ENCODE measurements at regions not wholly inside any gene's neighbourhood (a gene's known extent, or its start where the extent isn't known, plus 50 kb on each side); places are given as distances from the start of the nearest gene placed in this dataset.

GRCh38 chr2:145547620-145548019 is 1027.7 kb upstream of the ZEB2 start:
- Histone ChIP-seq H3K4me2 (replicated peaks; ENCODE audit: low read depth, low read length, poor library complexity, severe bottlenecking) (no peak overlapping the region), H3K36me3 (replicated peaks in 1 of 2; ENCODE audit: control extremely low read depth in 1 of 2, control insufficient read depth in 1 of 2, extremely low read depth in 1 of 2, insufficient read depth in 2 of 2, low read length in 1 of 2) (no peaks in the 10 kb centered on the region), H3K9ac (ENCODE audit: low read length) (no peak overlapping the region), H4K20me1 (ENCODE audit: control insufficient read depth, insufficient read depth, low read length, poor library complexity, severe bottlenecking) (no peaks in the 10 kb centered on the region), H2AFZ (ENCODE audit: insufficient read depth, low read depth, low read length, poor library complexity, severe bottlenecking) (no peak overlapping the region), H3K4me3 (ENCODE audit: control extremely low read depth in 1 of 5, extremely low read depth in 1 of 5, insufficient read depth in 1 of 5, low read depth in 2 of 5, low read length in 4 of 5) (no peak overlapping the region), H3K27me3 (replicated peaks in 1 of 4; ENCODE audit: control extremely low read depth in 1 of 4, control insufficient read depth in 3 of 4, insufficient read depth in 4 of 4, low read length in 3 of 4) (no peaks in the 10 kb centered on the region), H3K9me3 (ENCODE audit: control extremely low read depth in 1 of 3, control insufficient read depth in 2 of 3, insufficient read depth in 1 of 3, low read length in 2 of 3) (no peaks in the 10 kb centered on the region), H3K4me1 (ENCODE audit: control insufficient read depth in 2 of 2, insufficient read depth in 2 of 2, low read length in 2 of 2) (no peaks in the 10 kb centered on the region), H3K27ac (ENCODE audit: low read length in 2 of 2) (no peak overlapping the region), H3K79me2 (ENCODE audit: control insufficient read depth, insufficient read depth, low read length) (no peaks in the 10 kb centered on the region)
- peaks cover 5% of the 10 kb centered on the region for H3K9me3 Mint-ChIP-seq (ENCODE audit: insufficient read depth)
- no peak overlapping the region for H3K27ac Mint-ChIP-seq
- H3K27me3 Mint-ChIP-seq, result no peaks in the 10 kb centered on the region
- no peak for DNase-seq
- POLR2A ChIA-PET, result no interaction called here
- H3K4me3 Mint-ChIP-seq, result no peak overlapping the region
- CTCF ChIA-PET, result no interaction called here
- intact Hi-C loops (cut with micrococcal nuclease), result no loop called here
- ATAC-seq (ENCODE audit: low read depth), result no peak
- no CpG with 5 or more reads among the region's 4 CpGs for WGBS (ENCODE audit: insufficient coverage)
- no peaks in the 10 kb centered on the region for H3K4me1 Mint-ChIP-seq
- no peak for TF ChIP-seq EZH2 (IDR thresholded peaks at IDR 0.05; ENCODE audit: borderline replicate concordance, insufficient read depth, low read depth, low read length, poor library complexity, severe bottlenecking)

DNA sequence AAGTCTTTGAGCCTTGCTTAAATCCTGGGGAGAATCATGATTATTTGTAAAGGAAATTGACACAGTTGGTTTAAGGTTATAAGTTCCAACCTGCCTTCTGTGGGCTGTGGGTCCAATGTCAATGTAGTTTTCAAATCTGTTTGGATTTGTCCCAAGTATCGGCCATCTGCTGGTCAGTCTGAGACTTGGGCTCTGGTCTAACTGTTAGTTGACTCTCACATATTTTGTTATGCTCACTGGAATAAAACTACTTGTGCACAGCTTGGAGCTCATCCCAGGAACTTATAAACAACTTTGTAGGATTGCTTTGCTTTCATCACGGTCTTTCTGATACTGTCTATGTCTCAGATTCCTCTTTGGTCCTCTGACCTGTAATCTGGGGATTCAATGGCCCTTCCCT is 1026.2 kb upstream of the ZEB2 start:
- no peak overlapping the region for H3K4me2 ChIP-seq (replicated peaks; ENCODE audit: low read depth, low read length, poor library complexity, severe bottlenecking)
- H3K4me1 ChIP-seq (ENCODE audit: control insufficient read depth in 2 of 2, insufficient read depth in 2 of 2, low read length in 2 of 2), result no peaks in the 10 kb centered on the region
- H3K27me3 Mint-ChIP-seq, result no peaks in the 10 kb centered on the region
- ATAC-seq (ENCODE audit: low read depth), result no peak
- intact Hi-C loops (cut with micrococcal nuclease), result no loop called here
- no peak overlapping the region for H3K4me3 Mint-ChIP-seq
- POLR2A ChIA-PET, result no interaction called here
- H3K9me3 ChIP-seq (ENCODE audit: control extremely low read depth in 1 of 3, control insufficient read depth in 2 of 3, insufficient read depth in 1 of 3, low read length in 2 of 3), result no peaks in the 10 kb centered on the region
- no peaks in the 10 kb centered on the region for H3K36me3 ChIP-seq (replicated peaks in 1 of 2; ENCODE audit: control extremely low read depth in 1 of 2, control insufficient read depth in 1 of 2, extremely low read depth in 1 of 2, insufficient read depth in 2 of 2, low read length in 1 of 2)
- no peak for DNase-seq
- TF ChIP-seq EZH2 (IDR thresholded peaks at IDR 0.05; ENCODE audit: borderline replicate concordance, insufficient read depth, low read depth, low read length, poor library complexity, severe bottlenecking), result no peak
- TF ChIP-seq CTCF (IDR thresholded peaks at IDR 0.05), result no peak
- no peak overlapping the region for H3K27ac ChIP-seq (ENCODE audit: low read length in 2 of 2)
- H3K27ac Mint-ChIP-seq, result no peak overlapping the region
- no peaks in the 10 kb centered on the region for H4K20me1 ChIP-seq (ENCODE audit: control insufficient read depth, insufficient read depth, low read length, poor library complexity, severe bottlenecking)
- no peak overlapping the region for H2AFZ ChIP-seq (ENCODE audit: insufficient read depth, low read depth, low read length, poor library complexity, severe bottlenecking)
- H3K27me3 ChIP-seq (replicated peaks in 1 of 4; ENCODE audit: control extremely low read depth in 1 of 4, control insufficient read depth in 3 of 4, insufficient read depth in 4 of 4, low read length in 3 of 4), result no peaks in the 10 kb centered on the region
- H3K9me3 Mint-ChIP-seq (ENCODE audit: insufficient read depth), result peaks cover 5% of the 10 kb centered on the region
- no peak overlapping the region for H3K9ac ChIP-seq (ENCODE audit: low read length)
- no peaks in the 10 kb centered on the region for H3K79me2 ChIP-seq (ENCODE audit: control insufficient read depth, insufficient read depth, low read length)
- WGBS (ENCODE audit: insufficient coverage), result 93% methylated on average over 2 of the region's 2 CpGs
- no peaks in the 10 kb centered on the region for H3K4me1 Mint-ChIP-seq
- H3K4me3 ChIP-seq (ENCODE audit: control extremely low read depth in 1 of 5, extremely low read depth in 1 of 5, insufficient read depth in 1 of 5, low read depth in 2 of 5, low read length in 4 of 5), result no peak overlapping the region
- CTCF ChIA-PET, result no interaction called here
